OCI-LY1 (cell line): ENCODE measurements at regions not wholly inside any gene's neighbourhood (a gene's known extent, or its start where the extent isn't known, plus 50 kb on each side); places are given as distances from the start of the nearest gene placed in this dataset.

Source experiments
- H2AFZ ChIP-seq: fragments of 200-600 bp; sonication (generic), shearing (Covaris generic); 2 replicates; pipeline ENCODE4 v1.6.0; 2014; ENCODE audit warnings: antibody characterized with exemption, mild to moderate bottlenecking, low read length
- H3F3A ChIP-seq: fragments of 200-600 bp; sonication (generic), shearing (Covaris generic); 2 replicates; pipeline ENCODE4 v1.6.0; 2014; ENCODE audit warnings: mild to moderate bottlenecking, antibody characterized with exemption, low read length, moderate library complexity; ENCODE audit not compliant: insufficient read depth
- H3K27ac ChIP-seq: fragments of 200-600 bp; sonication (generic); 2 replicates; pipeline ENCODE4 v1.5.1; 2014; ENCODE audit warnings: low read length, mixed run types, mild to moderate bottlenecking, low read depth; ENCODE audit not compliant: poor library complexity, severe bottlenecking
- H3K27me3 ChIP-seq: fragments of 200-600 bp; sonication (generic); 2 replicates; pipeline ENCODE4 v1.6.0; 2014; ENCODE audit warnings: antibody characterized with exemption, mild to moderate bottlenecking, low read length, moderate library complexity; ENCODE audit not compliant: insufficient read depth
- H3K36me3 ChIP-seq: fragments of 200-600 bp; sonication (generic); 2 replicates; pipeline ENCODE4 v1.6.1; 2014; ENCODE audit warnings: mild to moderate bottlenecking, antibody characterized with exemption, low read length, moderate library complexity, mixed read lengths; ENCODE audit not compliant: insufficient read depth
- H3K4me1 ChIP-seq: fragments of 200-600 bp; sonication (generic); 2 replicates; pipeline ENCODE4 v1.5.1; 2014; ENCODE audit warnings: mild to moderate bottlenecking, low read length, moderate library complexity; ENCODE audit not compliant: insufficient read depth, severe bottlenecking
- H3K4me2 ChIP-seq: fragments of 200-600 bp; sonication (generic), shearing (Covaris generic); 2 replicates; pipeline ENCODE4 v1.6.1; 2014; ENCODE audit warnings: low read length
- H3K4me3 ChIP-seq: fragments of 200-600 bp; sonication (generic); 2 replicates; pipeline ENCODE4 v1.5.1; 2014; ENCODE audit warnings: low read length, low read depth, mild to moderate bottlenecking, mixed read lengths; ENCODE audit not compliant: poor library complexity, severe bottlenecking
- H3K79me2 ChIP-seq: fragments of 200-600 bp; shearing (Covaris generic); 2 replicates; pipeline ENCODE4 v1.6.1; 2016; ENCODE audit warnings: mixed run types, low read length, mixed read lengths; ENCODE audit not compliant: insufficient read depth
- H3K9ac ChIP-seq: fragments of 200-600 bp; sonication (generic), shearing (Covaris generic); 2 replicates; pipeline ENCODE4 v1.6.1; 2014; ENCODE audit warnings: mild to moderate bottlenecking, low read length, mixed read lengths
- H3K9me2 ChIP-seq: fragments of 200-600 bp; sonication (generic), shearing (Covaris generic); 2 replicates; pipeline ENCODE4 v1.6.1; 2014; ENCODE audit warnings: low read depth, mild to moderate bottlenecking, low read length, mixed read lengths
- H3K9me3 ChIP-seq: fragments of 200-600 bp; shearing (Covaris generic); 2 replicates; pipeline ENCODE4 v1.6.1; 2014; ENCODE audit warnings: low read length, mixed read lengths
- H4K20me1 ChIP-seq: fragments of 200-600 bp; sonication (generic), shearing (Covaris generic); 2 replicates; pipeline ENCODE4 v1.6.0; 2016; ENCODE audit warnings: mild to moderate bottlenecking, low read length; ENCODE audit not compliant: insufficient read depth
- CTCF ChIP-seq: fragments of 200-600 bp; sonication (generic), shearing (Covaris generic); IDR thresholded peaks from 2 replicates; pipeline ENCODE4 v1.5.1; 2017; ENCODE audit warnings: mild to moderate bottlenecking, antibody characterized with exemption, low read length, moderate library complexity, mixed read lengths
- EZH2 ChIP-seq: fragments of 200-600 bp; sonication (generic), shearing (Covaris generic); IDR thresholded peaks from 2 replicates; pipeline ENCODE4 v1.8.0; 2017; ENCODE audit warnings: borderline replicate concordance, mixed run types, mild to moderate bottlenecking, antibody characterized with exemption, low read length, moderate library complexity, mixed read lengths

DNA sequence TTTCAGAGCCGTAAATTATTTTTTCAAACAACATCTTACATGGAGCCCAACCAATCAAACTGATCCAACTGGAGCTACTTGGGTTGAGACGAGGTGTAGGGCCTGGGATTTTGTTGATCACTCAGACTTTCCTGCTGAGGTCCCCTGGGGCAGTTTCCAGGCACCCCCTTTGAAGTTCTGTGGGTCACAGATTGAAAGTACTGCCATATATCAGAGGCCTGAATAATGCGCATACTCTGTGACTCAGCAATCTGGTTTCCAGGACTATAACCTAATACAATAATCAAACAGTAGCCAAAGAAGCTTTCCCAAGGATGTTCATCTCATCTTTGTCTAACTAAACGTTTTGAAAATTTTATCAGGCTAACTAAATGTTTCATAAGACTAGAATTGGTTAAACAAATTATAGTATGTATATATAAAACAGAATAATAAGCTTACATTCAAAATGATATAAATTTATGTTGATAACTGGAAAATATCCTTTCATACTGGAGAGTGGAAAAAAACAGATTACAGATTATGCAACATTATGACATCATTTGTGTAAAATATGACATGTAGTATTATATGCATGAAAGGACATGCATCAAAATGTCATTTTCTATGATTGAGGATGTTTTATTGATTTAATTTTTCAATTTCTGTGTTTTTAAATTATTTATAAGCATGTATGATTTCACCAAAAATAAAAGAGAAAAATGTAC, 617.1 kb downstream of the NTRK3 start:
- H3K36me3 ChIP-seq: no peaks in the 10 kb centered on the region
- no peaks in the 10 kb centered on the region for H3K27me3 ChIP-seq
- no peak overlapping the region for H3K9ac ChIP-seq
- H3K79me2 ChIP-seq: no peaks in the 10 kb centered on the region
- no peak for TF ChIP-seq EZH2
- no peak for TF ChIP-seq CTCF
- no peaks in the 10 kb centered on the region for H4K20me1 ChIP-seq
- no peaks in the 10 kb centered on the region for H3K9me2 ChIP-seq
- no peak overlapping the region for H2AFZ ChIP-seq
- no peaks in the 10 kb centered on the region for H3K4me1 ChIP-seq
- H3K9me3 ChIP-seq: no peaks in the 10 kb centered on the region
- H3K4me3 ChIP-seq: no peak overlapping the region
- H3K27ac ChIP-seq: no peak overlapping the region
- no peak overlapping the region for H3K4me2 ChIP-seq
- no peaks in the 10 kb centered on the region for H3F3A ChIP-seq

DNA sequence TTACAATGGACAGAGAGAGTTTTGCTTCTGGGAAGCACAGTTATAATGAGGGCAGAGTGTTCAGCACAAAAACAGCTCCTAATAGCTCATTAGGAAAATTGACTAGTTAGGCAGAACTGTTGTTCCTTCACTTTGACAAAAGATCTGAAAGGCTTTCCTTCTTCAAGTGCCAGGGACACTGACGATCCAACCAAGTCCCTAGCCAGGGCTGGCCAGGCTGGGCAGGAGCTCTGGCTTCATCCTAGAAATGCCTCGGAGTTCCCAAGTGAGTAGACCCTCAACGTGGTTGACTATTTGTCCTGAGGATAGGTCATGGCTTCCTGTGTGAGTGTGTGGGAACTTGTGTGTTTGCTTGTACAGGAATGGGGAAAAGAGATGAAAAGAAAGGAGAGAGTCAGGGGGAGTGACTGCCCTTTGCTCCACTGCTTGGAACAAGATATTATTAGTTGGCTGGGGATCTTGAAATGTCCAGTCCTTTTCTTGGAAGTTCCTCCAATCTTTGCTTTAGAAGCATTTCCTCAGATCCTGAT, 617.9 kb downstream of the NTRK3 start:
- no peak overlapping the region for H2AFZ ChIP-seq
- H3K36me3 ChIP-seq: no peaks in the 10 kb centered on the region
- no peaks in the 10 kb centered on the region for H3K79me2 ChIP-seq
- no peaks in the 10 kb centered on the region for H3K9me3 ChIP-seq
- H3K4me1 ChIP-seq: no peaks in the 10 kb centered on the region
- no peaks in the 10 kb centered on the region for H3K9me2 ChIP-seq
- TF ChIP-seq EZH2 (no peak), CTCF (no peak)
- no peak overlapping the region for H3K27ac ChIP-seq
- no peak overlapping the region for H3K4me3 ChIP-seq
- no peaks in the 10 kb centered on the region for H4K20me1 ChIP-seq
- no peak overlapping the region for H3K9ac ChIP-seq
- H3K27me3 ChIP-seq: no peaks in the 10 kb centered on the region
- H3F3A ChIP-seq: no peaks in the 10 kb centered on the region
- no peak overlapping the region for H3K4me2 ChIP-seq

GRCh38 chr15:87634361-87634760, 622.2 kb downstream of the NTRK3 start:
- Histone ChIP-seq H2AFZ (no peak overlapping the region), H4K20me1 (no peaks in the 10 kb centered on the region), H3K27ac (no peak overlapping the region), H3K9me2 (no peaks in the 10 kb centered on the region), H3K4me1 (no peaks in the 10 kb centered on the region), H3K79me2 (no peaks in the 10 kb centered on the region), H3K36me3 (no peaks in the 10 kb centered on the region), H3F3A (no peaks in the 10 kb centered on the region), H3K27me3 (no peaks in the 10 kb centered on the region), H3K4me2 (no peak overlapping the region), H3K9me3 (no peaks in the 10 kb centered on the region), H3K4me3 (no peak overlapping the region), H3K9ac (no peak overlapping the region)
- TF ChIP-seq CTCF (no peak), EZH2 (no peak)
